Stimulated activated CD8-positive, alpha-beta memory T cell treated with anti-CD3 and anti-CD28 coated beads, Interleukin-4, amount 100 ng/mL, for 48 hours (primary cell): ENCODE measurements at regions not wholly inside any gene's neighbourhood (a gene's known extent, or its start where the extent isn't known, plus 50 kb on each side); places are given as distances from the start of the nearest gene placed in this dataset.

Source experiments
- DNase-seq: peaks from one replicate; pipeline ENCODE4 v3.0.0-alpha.2; 2020

- no peak for DNase-seq
Measured at GRCh38 chr15:39298271-39298962, 282.5 kb upstream of the THBS1 start.

GRCh38 chr15:39299486-39300267 is 281.2 kb upstream of the THBS1 start:
- no peak for DNase-seq

- DNase-seq, result no peak
Measured at GRCh38 chr15:39300451-39301153, 280.3 kb upstream of the THBS1 start.

- no peak for DNase-seq
Measured at GRCh38 chr15:39301589-39301999, 279.3 kb upstream of the THBS1 start.

GRCh38 chr15:39302936-39303335 is 277.9 kb upstream of the THBS1 start:
- no peak for DNase-seq

GRCh38 chr15:39304201-39304841 is 276.6 kb upstream of the THBS1 start:
- DNase-seq, result no peak

GRCh38 chr15:39304931-39305728 is 275.7 kb upstream of the THBS1 start:
- DNase-seq, result no peak

- no peak for DNase-seq
Measured at GRCh38 chr15:39310633-39311032, 270.2 kb upstream of the THBS1 start.

- DNase-seq, result no peak
Measured at GRCh38 chr15:39312984-39313383, 267.9 kb upstream of the THBS1 start.

- no peak for DNase-seq
Measured at GRCh38 chr15:39313467-39313866, 267.4 kb upstream of the THBS1 start.

- DNase-seq, result no peak
Measured at GRCh38 chr15:39313881-39314280, 267.0 kb upstream of the THBS1 start.

- no peak for DNase-seq
Measured at GRCh38 chr15:39315206-39315850, 265.6 kb upstream of the THBS1 start.

GRCh38 chr15:39317225-39317624 is 263.7 kb upstream of the THBS1 start:
- no peak for DNase-seq

GRCh38 chr15:39318231-39318630 is 262.6 kb upstream of the THBS1 start:
- DNase-seq, result no peak

- DNase-seq, result no peak
Measured at GRCh38 chr15:39320355-39320754, 260.5 kb upstream of the THBS1 start.

GRCh38 chr15:39320886-39321285 is 260.0 kb upstream of the THBS1 start:
- DNase-seq, result no peak

- DNase-seq, result no peak
Measured at GRCh38 chr15:39321977-39322376, 258.9 kb upstream of the THBS1 start.

- DNase-seq, result no peak
Measured at GRCh38 chr15:39323157-39323556, 257.7 kb upstream of the THBS1 start.

- DNase-seq, result no peak
Measured at GRCh38 chr15:39323706-39324105, 257.2 kb upstream of the THBS1 start.

- DNase-seq, result no peak
Measured at GRCh38 chr15:39326306-39326975, 254.4 kb upstream of the THBS1 start.

GRCh38 chr15:39327005-39327730 is 253.7 kb upstream of the THBS1 start:
- no peak for DNase-seq
